Panc1 (cell line): ENCODE measurements at regions not wholly inside any gene's neighbourhood (a gene's known extent, or its start where the extent isn't known, plus 50 kb on each side); places are given as distances from the start of the nearest gene placed in this dataset.

Experiments used
- ATAC-seq: fragments of 200-7000 bp; cut with Tn5 transposase; 2 replicates; pipeline ENCODE4 v1.9.1; 2020; ENCODE audit warnings: mild to moderate bottlenecking, moderate library complexity
- BruUV-seq: library from RNA; stranded (reverse); fragments of 400-500 nt; replicated peaks from 2 replicates; lab custom pipeline; 2021; lab: Mats Ljungman, UMichigan
- CTCF ChIA-PET: fragments of 300-600 bp; sonication (Branson Sonifier 250); formaldehyde crosslinking; loops from one replicate; lab custom pipeline; 2022; ENCODE audit warnings: antibody characterized with exemption; lab: Charles Lee
- POLR2A ChIA-PET: fragments of 300-600 bp; sonication (Branson Sonifier 250); formaldehyde crosslinking; loops from one replicate; lab custom pipeline; 2022; ENCODE audit warnings: antibody characterized with exemption; lab: Charles Lee
- DNase-seq: peaks from one replicate; pipeline ENCODE4 v3.0.0-alpha.2; 2010; ENCODE audit warnings: low read depth, low spot score
- H3K27ac ChIP-seq: 2 replicates; pipeline ENCODE4 v1.5.1; 2011; ENCODE audit warnings: mild to moderate bottlenecking, low read length, inconsistent platforms
- H3K27me3 ChIP-seq: fragments of 200-500 bp; sonication (Bioruptor generic); 2 replicates; pipeline ENCODE4 v1.6.0; 2014; ENCODE audit warnings: low read length, inconsistent platforms; ENCODE audit not compliant: control insufficient read depth, insufficient read depth
- H3K36me3 ChIP-seq: fragments of 200-500 bp; sonication (Bioruptor generic); 2 replicates; pipeline ENCODE4 v1.5.1; 2014; ENCODE audit warnings: inconsistent platforms, mild to moderate bottlenecking, low read length, moderate library complexity; ENCODE audit not compliant: control insufficient read depth, insufficient read depth
- H3K4me1 ChIP-seq: 2 replicates; pipeline ENCODE4 v1.5.1; 2011; ENCODE audit warnings: inconsistent platforms, mild to moderate bottlenecking, low read length, moderate library complexity; ENCODE audit not compliant: control insufficient read depth, insufficient read depth
- H3K4me3 ChIP-seq, 2 experiments: 2 replicates each; pipeline ENCODE4 v1.5.1; 2011 to 2012; ENCODE audit warnings: low read depth in 2 of 2, low read length in 2 of 2, mild to moderate bottlenecking in 2 of 2, inconsistent platforms in 1 of 2, moderate library complexity in 1 of 2
- H3K9me3 ChIP-seq: fragments of 200-500 bp; sonication (Bioruptor generic); 2 replicates; pipeline ENCODE4 v1.5.1; 2014; ENCODE audit warnings: low read depth, mild to moderate bottlenecking, inconsistent platforms, low read length, moderate library complexity; ENCODE audit not compliant: control insufficient read depth, insufficient read depth
- CTCF ChIP-seq: fragments of 450-650 bp; IDR thresholded peaks from 2 replicates; pipeline ENCODE4 v1.5.1; 2017; ENCODE audit warnings: mild to moderate bottlenecking
- POLR2AphosphoS5 ChIP-seq: IDR thresholded peaks from 2 replicates; pipeline ENCODE4 v1.6.1; 2012; ENCODE audit warnings: mild to moderate bottlenecking, low read depth, low read length, moderate library complexity
- REST ChIP-seq, 2 experiments: IDR thresholded peaks; 2 replicates each; pipeline ENCODE4 v1.6.1; 2011 to 2012; ENCODE audit warnings: low read depth in 2 of 2, control low read depth in 1 of 2, low read length in 1 of 2, mild to moderate bottlenecking in 1 of 2, moderate library complexity in 1 of 2; ENCODE audit not compliant: insufficient read depth in 1 of 2
- SIN3A ChIP-seq: IDR thresholded peaks from 2 replicates; pipeline ENCODE4 v1.6.1; 2012; ENCODE audit warnings: low read depth, mild to moderate bottlenecking, low read length, moderate library complexity, borderline replicate concordance; ENCODE audit not compliant: insufficient read depth
- TCF7L2 ChIP-seq: IDR thresholded peaks from 2 replicates; pipeline ENCODE4 v1.6.1; 2011; ENCODE audit warnings: mild to moderate bottlenecking, low read depth, low read length, inconsistent platforms
- in situ Hi-C: cut with HindIII; loops from 2 replicates; pipeline ENCODE4 v1.10.0; 2016; ENCODE audit warnings: low sequenced_read_pairs, low pct_unique_long_range_greater_than_20kb
- intact Hi-C: fragments of 100-400 bp; cut with micrococcal nuclease; formaldehyde crosslinking; loops from one replicate; pipeline ENCODE4 v1.10.0; 2022; ENCODE audit not compliant: unreplicated experiment

GRCh38 chr22:27437570-27437969 lies 364.0 kb downstream of the MN1 start:
- DNase-seq (no peak), ATAC-seq (no peak)
- Histone ChIP-seq H3K4me3 (no peak overlapping the region), H3K9me3 (no peaks in the 10 kb centered on the region), H3K27me3 (no peaks in the 10 kb centered on the region), H3K27ac (no peak overlapping the region), H3K4me1 (no peaks in the 10 kb centered on the region), H3K36me3 (no peaks in the 10 kb centered on the region)
- ChIA-PET CTCF (no interaction called here), POLR2A (no interaction called here)
- BruUV-seq: no TSS peak
- intact Hi-C loops: no loop called here
- in situ Hi-C loops: no loop called here
- no peak for TF ChIP-seq SIN3A
- no peak for TF ChIP-seq POLR2AphosphoS5
- no peak for TF ChIP-seq REST (IDR thresholded peaks at IDR 0.05; ENCODE audit: insufficient read depth in 1 of 2, low read depth in 2 of 2, low read length in 1 of 2)
- TF ChIP-seq TCF7L2: no peak
- TF ChIP-seq CTCF: no peak

DNA sequence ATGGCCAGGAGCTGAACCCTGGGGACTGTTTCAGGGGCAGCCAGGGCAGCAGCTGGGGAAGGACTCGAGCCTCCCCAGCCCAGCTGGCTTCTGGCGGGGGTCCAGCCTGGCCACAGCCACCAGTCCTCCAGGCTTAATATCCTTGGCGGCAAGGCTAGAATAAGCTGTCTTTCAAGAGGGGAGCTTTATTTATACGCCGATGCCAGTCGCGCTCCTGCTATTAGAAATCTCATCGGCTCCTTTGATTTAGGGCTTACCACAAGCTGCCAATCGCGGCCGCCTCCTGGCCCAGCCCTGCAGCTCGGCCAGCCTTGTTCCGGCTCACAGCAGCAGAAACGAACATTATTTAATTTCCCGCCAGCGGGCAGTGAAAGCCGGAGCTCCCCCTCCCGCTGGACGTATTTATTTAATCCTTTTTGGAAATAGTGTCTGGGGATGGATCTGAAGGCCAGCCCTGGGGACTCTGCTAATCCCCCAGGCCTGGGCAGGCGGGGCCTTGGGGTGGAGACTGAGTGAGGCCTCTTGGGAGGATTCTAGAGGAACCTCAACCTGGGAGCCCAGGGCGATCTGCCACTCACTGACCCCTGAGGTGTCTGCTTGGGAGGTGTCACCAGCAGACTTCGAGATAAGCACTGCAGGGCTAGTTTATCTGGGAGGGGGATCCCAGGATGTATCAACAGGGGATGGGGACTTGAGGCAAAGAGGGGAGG lies 363.1 kb downstream of the MN1 start:
- TF ChIP-seq CTCF: no peak
- no peak for TF ChIP-seq REST (IDR thresholded peaks at IDR 0.05; ENCODE audit: insufficient read depth in 1 of 2, low read depth in 2 of 2, low read length in 1 of 2)
- TF ChIP-seq TCF7L2: no peak
- no peak for TF ChIP-seq POLR2AphosphoS5
- TF ChIP-seq SIN3A: no peak
- ChIA-PET POLR2A (no interaction called here), CTCF (interaction anchor here (0.6 kb wide), 1 partner anchor 415 kb away, joined by 4 read pairs; no protein-coding TSS in a partner anchor)
- H3K4me3 ChIP-seq: no peak overlapping the region
- no peak overlapping the region for H3K27ac ChIP-seq
- no TSS peak for BruUV-seq
- no peaks in the 10 kb centered on the region for H3K27me3 ChIP-seq
- ATAC-seq (no peak), DNase-seq (no peak)
- no peaks in the 10 kb centered on the region for H3K9me3 ChIP-seq
- no peaks in the 10 kb centered on the region for H3K36me3 ChIP-seq
- intact Hi-C loops: no loop called here
- in situ Hi-C loops: no loop called here
- H3K4me1 ChIP-seq: no peaks in the 10 kb centered on the region
